Hypothalamus (tissue), 51 donors: ENCODE measurements at regions not wholly inside any gene's neighbourhood (a gene's known extent, or its start where the extent isn't known, plus 50 kb on each side); places are given as distances from the start of the nearest gene placed in this dataset.
"Not testable (repeated sequence)": the region's sequence is repeated elsewhere in the genome, so short reads cannot be mapped to it uniquely, and the experiment has no call there.

Source experiments
- DNase-seq, 51 donors: peaks; one replicate each; lab custom pipeline; 2025; lab: John Stamatoyannopoulos, UW

- DNase-seq = peak in 3 of 51 donors; percentile 40 to 55 (median 47)
These were observed 125.1 kb downstream of the MRPL14 start for GRCh38 chr6:44002067-44002592.

- no peak for DNase-seq
These were observed 125.8 kb downstream of the MRPL14 start for GRCh38 chr6:44001318-44002066.

- peak in 5 of 51 donors; percentile 7 to 33 (median 13) for DNase-seq
These were observed 126.9 kb downstream of the MRPL14 start for GRCh38 chr6:44000164-44000842.

GRCh38 chr6:43999628-44000027, 127.6 kb downstream of the MRPL14 start:
- DNase-seq = no peak

- not testable (repeated sequence) for DNase-seq
These were observed 128.5 kb downstream of the MRPL14 start for GRCh38 chr6:43998592-43999243.

GRCh38 chr6:43997990-43998585, 129.2 kb downstream of the MRPL14 start:
- not testable (repeated sequence) for DNase-seq

- DNase-seq = no peak
These were observed 129.9 kb downstream of the MRPL14 start for GRCh38 chr6:43997345-43997677.

- no peak for DNase-seq
These were observed 130.5 kb downstream of the MRPL14 start for GRCh38 chr6:43996618-43997344.

- no peak for DNase-seq
These were observed 132.1 kb downstream of the MRPL14 start for GRCh38 chr6:43995137-43995536.

- DNase-seq = no peak
These were observed 133.2 kb downstream of the MRPL14 start for GRCh38 chr6:43993881-43994523.

GRCh38 chr6:43992783-43993644, 134.2 kb downstream of the MRPL14 start:
- no peak for DNase-seq

DNA sequence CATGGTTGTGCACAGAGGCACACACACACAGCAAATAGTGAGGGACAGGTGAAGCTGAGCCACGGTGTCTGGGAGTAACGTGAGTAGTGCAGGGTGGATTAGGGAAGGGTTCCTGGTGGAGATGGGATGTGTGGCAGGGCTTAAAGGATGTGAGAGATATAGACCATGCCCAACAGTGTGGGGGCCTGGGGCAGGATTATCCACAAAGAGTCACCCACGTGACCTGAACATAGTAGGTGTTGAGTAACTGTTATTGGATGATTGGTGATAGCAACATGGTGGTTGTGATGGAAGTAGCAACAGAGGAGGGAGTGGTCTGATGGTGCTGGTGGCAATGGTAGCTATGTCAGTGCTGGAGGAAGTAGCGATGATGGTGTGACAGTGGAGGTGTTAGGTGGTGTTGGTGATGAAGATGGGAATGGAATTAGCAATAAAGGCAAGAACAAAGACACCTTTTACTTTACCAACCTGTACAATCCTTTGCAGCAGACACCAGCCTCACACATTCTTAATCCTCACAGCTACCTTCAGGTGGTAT, 135.1 kb downstream of the MRPL14 start:
- DNase-seq = no peak

DNA sequence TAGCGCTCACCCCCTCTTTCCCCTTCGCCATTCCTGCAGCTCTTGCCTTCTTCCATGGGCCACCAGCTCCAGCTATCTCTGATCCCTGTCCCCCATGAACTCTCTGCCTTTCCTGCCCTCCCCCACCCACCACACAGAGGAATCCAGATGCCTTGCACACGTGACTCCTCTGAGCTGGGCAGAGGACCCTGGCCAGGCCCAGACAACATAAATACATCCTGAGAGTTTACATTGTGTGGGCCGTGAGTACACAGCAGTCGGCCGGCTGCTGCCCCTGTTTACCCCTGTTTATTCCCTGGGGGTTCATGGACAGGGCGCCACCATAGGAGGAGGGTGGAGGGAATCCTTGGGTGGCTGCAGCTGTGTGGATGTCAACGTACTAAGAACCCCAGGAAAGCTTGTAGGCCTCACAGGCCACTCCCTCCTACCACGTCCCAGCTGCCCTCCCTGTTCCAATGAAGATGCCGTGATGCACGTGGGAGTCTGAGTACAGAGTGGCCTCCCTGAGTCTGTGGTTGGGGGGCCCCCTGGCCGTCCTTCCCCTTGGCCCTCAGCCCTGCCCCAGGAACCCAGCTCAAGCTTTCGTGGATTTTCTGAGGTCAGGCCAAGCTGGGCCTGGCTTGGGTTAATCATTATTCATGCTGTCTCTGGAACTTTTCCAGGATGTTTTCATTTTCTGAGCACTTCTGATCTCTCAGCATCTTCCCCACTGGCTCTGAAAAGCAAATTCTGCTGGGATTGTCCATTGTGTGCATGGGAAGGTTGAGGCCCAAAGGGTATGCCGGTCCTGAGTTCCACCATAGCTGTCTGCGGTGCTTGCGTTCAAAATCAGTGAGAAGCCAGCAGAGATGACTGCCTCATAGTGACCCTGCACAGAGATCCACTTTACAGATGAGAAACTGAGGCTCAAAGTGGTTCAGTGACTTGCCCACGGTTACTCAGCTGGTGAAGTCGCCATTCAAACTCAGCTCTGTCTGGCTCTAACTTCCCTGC, 136.3 kb downstream of the MRPL14 start:
- no peak for DNase-seq

DNA sequence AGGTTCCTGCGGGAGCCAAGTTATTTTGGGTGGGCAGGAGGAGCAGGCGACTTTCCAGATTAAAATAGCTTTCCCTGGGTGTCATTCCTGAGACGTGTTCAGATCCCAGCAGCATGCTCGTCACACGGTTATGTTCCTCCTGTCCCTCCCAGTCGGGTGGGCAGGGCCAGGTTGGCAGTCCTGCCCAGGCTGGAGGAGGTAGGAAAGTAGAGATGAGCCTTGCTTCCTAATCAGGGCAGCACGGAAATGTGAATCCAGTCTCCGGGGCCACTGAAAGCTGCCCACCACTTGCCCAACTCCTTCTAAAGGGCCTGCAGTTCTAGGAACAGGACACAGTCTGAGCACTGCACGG, 137.0 kb downstream of the MRPL14 start:
- DNase-seq = no peak

- no peak for DNase-seq
These were observed 137.6 kb downstream of the MRPL14 start for GRCh38 chr6:43989581-43990146.

DNA sequence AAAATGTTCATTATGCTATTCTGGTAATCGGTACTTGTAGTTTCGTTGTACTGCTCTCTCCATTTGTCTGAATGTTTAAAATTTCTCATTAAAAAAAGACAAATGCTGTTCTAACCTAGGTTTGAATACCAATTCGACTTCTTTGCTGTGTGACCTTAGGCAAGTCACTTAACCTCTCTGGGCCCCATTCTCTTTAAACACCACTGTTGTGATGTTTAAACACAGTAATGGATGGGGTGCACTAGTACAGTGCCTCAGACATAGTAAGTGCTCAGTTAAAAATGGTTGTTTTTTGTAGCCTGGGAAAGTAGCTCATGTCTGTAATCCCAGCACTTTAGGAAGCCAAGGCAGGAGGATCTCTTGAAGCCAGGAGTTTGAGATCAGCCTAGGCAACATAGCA, 138.5 kb downstream of the MRPL14 start:
- DNase-seq = no peak

DNA sequence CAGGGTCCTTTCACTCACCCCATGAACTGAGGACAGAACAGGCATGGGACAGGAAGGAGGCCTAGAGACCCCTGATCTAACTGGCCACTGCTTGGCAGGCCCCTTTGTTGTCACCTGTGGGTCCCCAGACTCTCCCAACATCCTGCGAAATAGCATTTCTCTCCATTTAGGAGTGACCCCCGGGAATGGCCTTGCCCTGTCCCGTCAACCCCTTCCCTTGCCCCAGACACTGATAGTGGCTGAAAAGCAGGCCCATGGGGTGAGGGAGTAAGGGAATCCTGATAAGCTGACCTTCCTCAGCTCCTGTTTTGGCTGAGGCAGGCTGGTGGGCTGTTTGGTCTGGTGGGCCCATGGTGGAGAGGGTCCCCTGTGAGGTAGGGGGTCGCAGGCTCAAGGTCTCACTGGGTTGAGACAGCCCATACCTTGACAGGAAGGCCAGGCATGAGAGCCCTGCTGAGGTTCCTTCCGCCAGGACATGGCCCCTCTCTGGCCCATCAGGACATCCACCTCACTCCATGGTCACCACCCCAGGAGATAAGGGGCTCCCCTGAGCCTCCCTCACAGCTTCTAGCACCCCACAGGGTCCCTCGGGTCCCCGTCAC, 139.3 kb downstream of the MRPL14 start:
- no peak for DNase-seq
